GM18505 (cell line): ENCODE measurements at regions not wholly inside any gene's neighbourhood (a gene's known extent, or its start where the extent isn't known, plus 50 kb on each side); places are given as distances from the start of the nearest gene placed in this dataset.
"Not testable (repeated sequence)": the region's sequence is repeated elsewhere in the genome, so short reads cannot be mapped to it uniquely, and the experiment has no call there.

Experiments used
- ATAC-seq: cut with Tn5 transposase; IDR thresholded peaks from one replicate; pipeline ENCODE4 v1.9.1; 2021; ENCODE audit not compliant: unreplicated experiment
- POLR2A ChIP-seq: IDR thresholded peaks from 4 replicates; pipeline ENCODE4 v1.6.1; 2011; ENCODE audit warnings: borderline replicate concordance; ENCODE audit not compliant: insufficient read depth, insufficient read length; ENCODE audit errors: extremely low read depth

GRCh38 chr1:195663549-195664280 lies 944.5 kb downstream of the KCNT2 start:
- TF ChIP-seq POLR2A, result no peak
- no peak for ATAC-seq

GRCh38 chr1:195656780-195657179 lies 951.5 kb downstream of the KCNT2 start:
- TF ChIP-seq POLR2A, result no peak
- ATAC-seq, result no peak

DNA sequence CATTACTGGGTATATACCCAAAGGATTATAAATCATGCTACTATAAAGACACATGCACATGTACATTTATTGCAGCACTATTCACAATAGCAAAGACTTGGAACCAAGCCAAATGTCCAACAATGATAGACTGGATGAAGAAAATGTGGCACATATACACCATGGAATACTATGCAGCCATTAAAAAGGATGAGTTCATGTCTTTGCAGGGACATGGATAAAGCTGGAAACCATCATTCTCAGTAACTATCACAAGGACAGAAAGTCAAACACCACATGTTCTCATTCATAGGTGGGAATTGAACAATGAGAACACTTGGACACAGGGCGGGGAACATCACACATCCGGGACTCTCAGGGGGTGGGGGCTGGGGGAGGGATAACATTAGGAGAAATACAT lies 959.4 kb downstream of the KCNT2 start:
- not testable (repeated sequence) for ATAC-seq

- TF ChIP-seq POLR2A, result no peak
- ATAC-seq, result no peak
Measured at GRCh38 chr1:195637539-195637938, 970.7 kb downstream of the KCNT2 start.

DNA sequence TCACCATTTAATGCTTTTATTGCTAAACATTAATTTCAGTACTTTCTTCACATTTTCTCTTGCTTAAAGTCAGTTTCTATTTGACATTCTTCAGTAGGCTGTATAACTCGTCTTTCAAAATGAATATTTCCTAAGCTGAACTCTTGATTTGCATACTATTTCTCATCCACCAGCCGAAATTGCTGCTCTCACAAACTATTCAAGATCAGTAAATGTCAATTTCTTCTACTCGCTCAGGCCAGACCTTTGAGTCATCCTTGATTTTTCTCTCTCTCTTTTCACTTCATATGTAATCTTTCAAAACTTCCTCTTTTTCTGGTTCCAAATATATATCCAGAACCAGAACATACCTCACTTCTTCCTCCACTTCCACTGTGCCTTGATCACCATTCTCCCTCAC lies 990.0 kb downstream of the KCNT2 start:
- no peak for TF ChIP-seq POLR2A
- no peak for ATAC-seq

DNA sequence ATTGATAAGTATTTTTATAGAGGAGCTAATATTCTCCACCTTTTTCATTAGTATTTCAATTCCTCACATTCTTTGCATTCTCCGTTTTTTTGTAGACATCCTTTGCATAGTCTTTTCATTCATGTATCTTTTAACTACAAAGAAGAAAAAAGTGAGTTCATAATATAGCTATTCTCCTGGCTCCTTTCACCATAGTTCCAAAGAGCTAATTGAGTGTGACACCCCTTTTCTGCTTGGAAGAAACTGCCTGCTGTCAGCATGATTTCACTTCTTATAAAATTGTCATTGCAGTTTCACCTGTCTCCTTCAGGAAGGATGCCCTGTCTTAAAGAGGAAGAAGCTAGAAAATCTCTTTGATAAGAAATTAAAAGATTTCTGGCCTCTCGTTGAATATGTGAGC lies 991.1 kb downstream of the KCNT2 start:
- no peak for ATAC-seq
- no peak for TF ChIP-seq POLR2A

- no peak for ATAC-seq
- no peak for TF ChIP-seq POLR2A
Measured at GRCh38 chr1:195608883-195609282, 999.4 kb downstream of the KCNT2 start.

DNA sequence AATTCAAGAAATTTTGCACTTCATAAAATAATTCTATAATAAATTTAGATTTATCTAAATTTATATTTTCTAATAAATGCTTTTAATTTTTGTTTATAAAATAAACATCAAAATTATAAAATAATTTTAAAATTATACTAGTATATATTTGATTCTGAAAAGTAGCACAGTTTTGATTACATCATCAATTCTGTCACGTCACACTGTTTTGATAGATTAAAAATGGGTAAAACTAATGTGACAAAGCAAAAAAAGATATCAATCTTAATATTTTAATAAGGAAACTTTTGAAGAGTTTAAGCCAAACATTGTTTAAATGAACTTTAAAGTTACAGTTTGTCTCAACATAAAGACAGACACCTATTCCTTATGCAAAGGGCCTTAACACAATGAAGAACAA lies 1001.8 kb downstream of the KCNT2 start:
- no peak for ATAC-seq

GRCh38 chr1:195604287-195604686 lies 1004.0 kb downstream of the KCNT2 start:
- ATAC-seq, result no peak
- no peak for TF ChIP-seq POLR2A

More for the DNA sequence above, 1001.8 kb downstream of the KCNT2 start:
- TF ChIP-seq POLR2A, result no peak

- TF ChIP-seq POLR2A, result no peak
- ATAC-seq, result no peak
Measured at GRCh38 chr1:195597891-195598290, 1010.3 kb downstream of the KCNT2 start.

DNA sequence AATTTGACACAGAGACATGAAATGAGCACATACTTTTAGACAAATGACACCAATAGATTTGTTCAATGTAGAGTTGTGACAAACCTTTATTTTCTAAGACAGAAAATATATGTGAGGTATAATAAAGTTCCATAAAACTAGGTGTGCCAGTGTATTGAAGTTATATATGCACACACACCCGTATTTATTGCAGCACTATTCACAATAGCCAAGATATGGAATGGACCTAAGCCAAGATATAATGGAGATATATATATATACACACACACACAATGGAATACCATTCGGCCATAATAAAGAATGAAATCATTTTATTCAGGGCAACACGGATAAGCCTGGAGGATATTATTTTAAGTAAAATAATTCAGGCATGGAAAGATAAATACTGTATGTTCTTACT lies 1013.5 kb downstream of the KCNT2 start:
- no peak for ATAC-seq

DNA sequence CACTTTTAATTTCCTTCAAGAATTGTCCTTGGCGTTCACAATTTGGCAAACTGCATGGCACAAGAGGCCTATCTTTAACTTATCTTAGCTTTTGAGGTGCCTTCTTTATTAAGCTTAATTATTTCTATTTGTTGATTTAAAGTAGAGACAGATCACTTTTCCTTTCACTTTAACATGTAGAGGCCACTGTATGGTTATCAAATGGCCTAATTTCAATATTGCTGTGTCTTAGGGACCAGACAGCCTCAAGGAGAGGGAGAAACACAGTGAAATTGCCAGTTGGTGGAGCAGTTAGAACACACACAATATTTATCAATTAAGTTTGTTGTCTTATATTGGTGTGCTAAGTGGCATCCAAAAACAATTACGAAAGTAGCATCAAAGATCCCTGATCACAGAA lies 1013.9 kb downstream of the KCNT2 start:
- TF ChIP-seq POLR2A, result no peak
- no peak for ATAC-seq

More for the DNA sequence above, 1013.5 kb downstream of the KCNT2 start:
- no peak for TF ChIP-seq POLR2A

DNA sequence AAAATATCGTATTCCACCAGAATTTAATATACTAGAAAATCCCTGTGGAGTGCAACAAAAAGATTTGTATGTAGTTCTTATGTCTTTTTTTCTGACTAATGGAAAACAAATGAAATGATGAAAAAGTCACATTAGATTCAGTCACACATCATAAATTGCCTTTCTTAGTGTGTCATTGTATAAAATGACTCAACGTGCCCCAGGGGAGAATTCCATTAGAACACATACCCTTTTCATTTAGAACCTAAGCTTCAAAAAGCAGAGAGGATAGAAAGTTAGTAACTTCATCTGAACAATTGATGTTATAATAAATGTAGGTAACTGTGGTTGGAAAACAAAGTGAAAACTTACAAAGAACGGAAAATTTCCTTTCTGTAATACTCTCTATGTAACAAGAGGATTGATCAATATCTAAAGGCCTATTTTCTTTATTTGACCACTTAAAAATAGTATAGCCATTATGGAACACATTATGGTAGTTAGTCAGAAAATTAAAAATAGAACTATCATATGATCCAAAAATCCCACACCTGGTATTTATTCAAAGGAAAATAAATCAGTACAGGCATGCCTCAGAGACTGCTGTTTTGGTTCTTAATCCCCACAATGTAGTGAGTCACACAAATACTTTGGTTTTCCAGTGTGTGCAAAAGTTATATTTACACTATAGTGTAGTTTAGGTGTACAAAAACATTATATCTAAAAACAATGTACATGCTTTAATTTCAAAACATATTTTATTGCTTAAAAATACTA lies 1016.1 kb downstream of the KCNT2 start:
- no peak for ATAC-seq
- no peak for TF ChIP-seq POLR2A

- no peak for TF ChIP-seq POLR2A
- ATAC-seq, result no peak
Measured at GRCh38 chr1:195590649-195591048, 1017.6 kb downstream of the KCNT2 start.
